Loucy (cell line): ENCODE measurements at regions not wholly inside any gene's neighbourhood (a gene's known extent, or its start where the extent isn't known, plus 50 kb on each side); places are given as distances from the start of the nearest gene placed in this dataset.

Source experiments
- H2AFZ ChIP-seq: fragments of 200-600 bp; sonication (generic); 2 replicates; pipeline ENCODE4 v1.6.0; 2016; ENCODE audit warnings: antibody characterized with exemption, mild to moderate bottlenecking, low read length, moderate library complexity
- H3F3A ChIP-seq: fragments of 200-600 bp; 2 replicates; pipeline ENCODE4 v1.6.0; 2016; ENCODE audit warnings: antibody characterized with exemption, low read depth, mild to moderate bottlenecking
- H3K27me3 ChIP-seq: fragments of 200-600 bp; sonication (generic); 2 replicates; pipeline ENCODE4 v1.6.1; 2014; ENCODE audit warnings: low read length, mild to moderate bottlenecking; ENCODE audit not compliant: insufficient read depth, poor library complexity, severe bottlenecking
- H3K36me3 ChIP-seq: fragments of 200-600 bp; sonication (generic); 2 replicates; pipeline ENCODE4 v1.6.1; 2016; ENCODE audit warnings: low read length; ENCODE audit not compliant: insufficient read depth
- H3K4me1 ChIP-seq: fragments of 200-600 bp; sonication (generic); 2 replicates; pipeline ENCODE4 v1.5.1; 2014; ENCODE audit warnings: low read length, mild to moderate bottlenecking; ENCODE audit not compliant: insufficient read depth, poor library complexity, severe bottlenecking
- H3K4me2 ChIP-seq: fragments of 200-600 bp; sonication (generic); 2 replicates; pipeline ENCODE4 v1.6.0; 2014; ENCODE audit warnings: antibody characterized with exemption, low read length, low read depth, mild to moderate bottlenecking; ENCODE audit not compliant: poor library complexity, severe bottlenecking
- H3K4me3 ChIP-seq: fragments of 200-600 bp; sonication (generic); 2 replicates; pipeline ENCODE4 v1.5.1; 2014; ENCODE audit warnings: low read length, mild to moderate bottlenecking, mixed read lengths; ENCODE audit not compliant: poor library complexity, severe bottlenecking
- H3K79me2 ChIP-seq: fragments of 200-600 bp; sonication (generic); 2 replicates; pipeline ENCODE4 v1.6.1; 2014; ENCODE audit warnings: low read length; ENCODE audit not compliant: insufficient read depth
- H3K9ac ChIP-seq: fragments of 200-600 bp; sonication (generic); 2 replicates; pipeline ENCODE4 v1.6.0; 2014; ENCODE audit warnings: mild to moderate bottlenecking, low read depth, low read length, moderate library complexity; ENCODE audit not compliant: poor library complexity, severe bottlenecking
- H3K9me2 ChIP-seq: fragments of 200-600 bp; sonication (generic); replicated peaks from 2 replicates; pipeline ENCODE4 v1.6.1; 2016; ENCODE audit warnings: low read depth, low read length, mixed read lengths
- H3K9me3 ChIP-seq: fragments of 200-600 bp; sonication (generic); 2 replicates; pipeline ENCODE4 v1.6.1; 2014; ENCODE audit warnings: mild to moderate bottlenecking, antibody characterized with exemption, low read length, low read depth; ENCODE audit not compliant: insufficient read depth
- H4K20me1 ChIP-seq: fragments of 200-600 bp; sonication (generic); 2 replicates; pipeline ENCODE4 v1.6.0; 2014; ENCODE audit warnings: antibody characterized with exemption, low read length, mild to moderate bottlenecking; ENCODE audit not compliant: insufficient read depth, poor library complexity, severe bottlenecking
- EZH2phosphoT487 ChIP-seq: fragments of 200-600 bp; IDR thresholded peaks from 2 replicates; pipeline ENCODE4 v1.6.1; 2018; ENCODE audit warnings: antibody characterized with exemption, mild to moderate bottlenecking, moderate library complexity, borderline replicate concordance
- TF ChIP-seq, protein P1 (sequence below): fragments of 200-600 bp; sonication (generic); conservative IDR thresholded peaks from 2 replicates; pipeline ENCODE4 v1.5.1; 2014; ENCODE audit warnings: mild to moderate bottlenecking, antibody characterized with exemption, low read length

DNA sequence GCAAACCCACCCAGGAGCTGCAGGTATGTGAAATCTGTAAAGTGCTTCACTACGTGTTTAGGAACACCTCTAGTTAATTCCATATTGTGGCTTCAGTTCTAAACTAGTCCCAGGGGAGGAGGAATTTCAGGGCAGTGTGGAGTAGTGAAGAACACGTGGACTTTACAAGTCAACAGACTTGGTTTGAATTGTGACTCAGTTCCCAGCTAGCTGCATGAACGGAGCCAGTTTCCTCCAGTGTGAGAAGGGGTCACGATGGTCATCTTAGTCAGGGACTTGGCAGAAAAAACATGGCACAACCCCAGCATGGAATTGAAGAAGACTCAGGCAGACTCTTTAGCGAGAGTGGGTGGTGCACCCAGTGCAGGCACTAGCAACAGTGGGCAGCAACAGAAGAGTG is 175.7 kb upstream of the UBL3 start:
- peaks cover 6% of the 10 kb centered on the region for H3K4me1 ChIP-seq
- no peak overlapping the region for H2AFZ ChIP-seq
- no peaks in the 10 kb centered on the region for H3K27me3 ChIP-seq
- H3K79me2 ChIP-seq, result no peaks in the 10 kb centered on the region
- H3K9me3 ChIP-seq, result no peaks in the 10 kb centered on the region
- TF ChIP-seq, protein P1, sequence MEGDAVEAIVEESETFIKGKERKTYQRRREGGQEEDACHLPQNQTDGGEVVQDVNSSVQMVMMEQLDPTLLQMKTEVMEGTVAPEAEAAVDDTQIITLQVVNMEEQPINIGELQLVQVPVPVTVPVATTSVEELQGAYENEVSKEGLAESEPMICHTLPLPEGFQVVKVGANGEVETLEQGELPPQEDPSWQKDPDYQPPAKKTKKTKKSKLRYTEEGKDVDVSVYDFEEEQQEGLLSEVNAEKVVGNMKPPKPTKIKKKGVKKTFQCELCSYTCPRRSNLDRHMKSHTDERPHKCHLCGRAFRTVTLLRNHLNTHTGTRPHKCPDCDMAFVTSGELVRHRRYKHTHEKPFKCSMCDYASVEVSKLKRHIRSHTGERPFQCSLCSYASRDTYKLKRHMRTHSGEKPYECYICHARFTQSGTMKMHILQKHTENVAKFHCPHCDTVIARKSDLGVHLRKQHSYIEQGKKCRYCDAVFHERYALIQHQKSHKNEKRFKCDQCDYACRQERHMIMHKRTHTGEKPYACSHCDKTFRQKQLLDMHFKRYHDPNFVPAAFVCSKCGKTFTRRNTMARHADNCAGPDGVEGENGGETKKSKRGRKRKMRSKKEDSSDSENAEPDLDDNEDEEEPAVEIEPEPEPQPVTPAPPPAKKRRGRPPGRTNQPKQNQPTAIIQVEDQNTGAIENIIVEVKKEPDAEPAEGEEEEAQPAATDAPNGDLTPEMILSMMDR, result no peak
- no peak for TF ChIP-seq EZH2phosphoT487
- H3F3A ChIP-seq, result no peaks in the 10 kb centered on the region
- no peaks in the 10 kb centered on the region for H3K36me3 ChIP-seq
- H3K9ac ChIP-seq, result no peak overlapping the region
- H3K4me2 ChIP-seq, result no peak overlapping the region
- H4K20me1 ChIP-seq, result no peaks in the 10 kb centered on the region
- no peaks in the 10 kb centered on the region for H3K9me2 ChIP-seq
- no peak overlapping the region for H3K4me3 ChIP-seq

GRCh38 chr13:30025351-30025750 is 174.9 kb upstream of the UBL3 start:
- no peaks in the 10 kb centered on the region for H3K27me3 ChIP-seq
- no peak overlapping the region for H3K9ac ChIP-seq
- no peaks in the 10 kb centered on the region for H4K20me1 ChIP-seq
- H3K4me1 ChIP-seq, result peaks cover 7% of the 10 kb centered on the region
- H3K4me2 ChIP-seq, result no peak overlapping the region
- H2AFZ ChIP-seq, result no peak overlapping the region
- no peak overlapping the region for H3K4me3 ChIP-seq
- H3K36me3 ChIP-seq, result no peaks in the 10 kb centered on the region
- H3K79me2 ChIP-seq, result no peaks in the 10 kb centered on the region
- no peaks in the 10 kb centered on the region for H3K9me3 ChIP-seq
- H3F3A ChIP-seq, result no peaks in the 10 kb centered on the region
- H3K9me2 ChIP-seq, result no peaks in the 10 kb centered on the region
- TF ChIP-seq, protein P1, result no peak
- no peak for TF ChIP-seq EZH2phosphoT487

GRCh38 chr13:30024125-30024865 is 173.9 kb upstream of the UBL3 start:
- H3K9me2 ChIP-seq, result no peaks in the 10 kb centered on the region
- no peaks in the 10 kb centered on the region for H3K27me3 ChIP-seq
- H3F3A ChIP-seq, result no peaks in the 10 kb centered on the region
- H3K9me3 ChIP-seq, result no peaks in the 10 kb centered on the region
- no peaks in the 10 kb centered on the region for H3K36me3 ChIP-seq
- H3K79me2 ChIP-seq, result no peaks in the 10 kb centered on the region
- H3K4me1 ChIP-seq, result peaks cover 7% of the 10 kb centered on the region
- no peak overlapping the region for H3K4me3 ChIP-seq
- H4K20me1 ChIP-seq, result no peaks in the 10 kb centered on the region
- no peak overlapping the region for H3K4me2 ChIP-seq
- no peak overlapping the region for H3K9ac ChIP-seq
- no peak overlapping the region for H2AFZ ChIP-seq
- no peak for TF ChIP-seq EZH2phosphoT487
- TF ChIP-seq, protein P1, result no peak
